ENCODE measurements at regions not wholly inside any gene's neighbourhood (a gene's known extent, or its start where the extent isn't known, plus 50 kb on each side); places are given as distances from the start of the nearest gene placed in this dataset.

DNA sequence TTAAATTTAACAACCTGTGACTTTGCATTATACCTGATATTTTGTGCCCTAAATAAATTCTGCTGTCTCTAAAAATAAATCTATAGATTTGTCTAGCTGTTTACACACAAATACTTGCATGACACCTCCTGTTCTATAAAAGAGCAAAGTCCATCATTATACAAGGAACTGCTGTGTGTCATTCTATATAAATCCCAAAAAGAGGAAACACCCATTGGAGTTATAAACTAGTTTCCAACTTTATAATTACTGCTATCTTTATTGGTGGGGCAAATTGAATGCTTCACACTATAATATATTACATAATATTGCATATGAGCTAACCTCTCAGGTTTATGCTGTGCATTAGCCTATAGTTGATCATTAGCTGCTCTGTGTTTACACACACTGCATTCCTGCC, 504.4 kb downstream of the SATB2 start:
- ATAC-seq (no peak), DNase-seq (ENCODE audit: missing footprints) (no peak)
- intact Hi-C loops (cut with DNase I) = no loop called here

GRCh38 chr2:198950803-198951202, 506.9 kb downstream of the SATB2 start:
- intact Hi-C loops (cut with DNase I) = no loop called here
- ATAC-seq (no peak), DNase-seq (ENCODE audit: missing footprints) (no peak)

DNA sequence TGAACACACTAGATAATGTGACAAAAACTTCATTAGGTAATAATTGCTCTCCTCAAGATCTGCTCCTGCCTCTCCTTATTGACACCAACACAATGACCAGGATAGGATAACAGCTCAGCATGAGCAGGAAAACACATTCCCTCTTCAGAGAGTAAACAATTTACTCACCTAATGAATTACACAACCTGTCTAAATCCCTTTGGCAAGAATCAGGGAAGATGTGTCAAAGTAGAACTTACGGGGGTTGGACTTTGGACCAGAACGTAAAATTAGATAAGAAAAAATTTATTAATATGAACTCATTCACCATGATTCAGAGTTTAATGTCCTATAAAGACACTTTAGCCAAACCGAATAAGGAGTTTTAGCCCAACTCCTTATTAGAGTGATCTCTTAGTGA, 512.2 kb downstream of the SATB2 start:
- DNase-seq (ENCODE audit: missing footprints) (no peak), ATAC-seq (no peak)
- intact Hi-C loops (cut with DNase I) = no loop called here

GRCh38 chr2:198930170-198930569, 527.6 kb downstream of the SATB2 start:
- intact Hi-C loops (cut with DNase I) = no loop called here
- no peak for ATAC-seq

DNA sequence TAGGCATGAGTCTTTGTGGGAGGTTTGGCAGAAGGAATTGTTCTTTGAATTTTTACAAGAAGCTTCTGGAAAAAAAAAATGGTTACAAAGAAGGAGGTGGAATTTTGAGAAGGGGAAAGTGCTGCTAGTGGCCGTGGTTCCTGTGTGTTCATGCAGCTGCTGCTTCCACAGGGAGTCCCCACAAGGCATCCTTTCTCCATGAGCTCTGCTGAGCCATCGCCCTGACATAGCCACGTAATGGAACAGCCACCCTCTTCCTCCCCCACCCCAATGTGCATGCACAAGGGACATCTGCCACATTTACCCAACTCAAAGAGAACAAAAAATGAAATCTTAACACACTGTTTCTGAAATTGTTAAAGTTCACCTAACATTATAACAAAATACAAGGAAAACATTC, 529.7 kb downstream of the SATB2 start:
- no peak for ATAC-seq
- no peak for DNase-seq (ENCODE audit: missing footprints)
- intact Hi-C loops (cut with DNase I) = no loop called here

More at GRCh38 chr2:198930170-198930569, 527.6 kb downstream of the SATB2 start:
- DNase-seq (ENCODE audit: missing footprints) = no peak

- DNase-seq (ENCODE audit: missing footprints) = no peak
- no peak for ATAC-seq
- intact Hi-C loops (cut with DNase I) = no loop called here
Observed at GRCh38 chr2:198917926-198918720, 539.6 kb downstream of the SATB2 start.

DNA sequence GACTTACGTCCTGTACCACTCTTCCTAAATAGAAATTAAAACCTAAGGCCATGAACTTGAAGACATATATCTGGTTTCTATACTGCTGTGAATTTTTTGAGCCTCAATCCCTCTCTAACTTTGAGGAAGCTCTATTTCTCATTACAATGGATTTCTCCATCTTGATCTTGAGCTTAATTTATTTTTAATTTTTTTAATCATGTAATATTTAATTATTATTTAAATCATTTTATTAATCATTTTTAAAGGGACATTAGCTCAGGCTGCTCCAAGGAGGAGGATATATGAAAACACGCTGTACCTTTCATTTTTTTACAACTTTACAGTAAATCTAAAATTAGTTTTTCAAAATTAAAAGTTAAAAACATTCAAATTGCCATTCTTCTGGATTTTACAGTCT, 540.5 kb downstream of the SATB2 start:
- intact Hi-C loops (cut with DNase I) = no loop called here
- DNase-seq (ENCODE audit: missing footprints) = no peak
- no peak for ATAC-seq

DNA sequence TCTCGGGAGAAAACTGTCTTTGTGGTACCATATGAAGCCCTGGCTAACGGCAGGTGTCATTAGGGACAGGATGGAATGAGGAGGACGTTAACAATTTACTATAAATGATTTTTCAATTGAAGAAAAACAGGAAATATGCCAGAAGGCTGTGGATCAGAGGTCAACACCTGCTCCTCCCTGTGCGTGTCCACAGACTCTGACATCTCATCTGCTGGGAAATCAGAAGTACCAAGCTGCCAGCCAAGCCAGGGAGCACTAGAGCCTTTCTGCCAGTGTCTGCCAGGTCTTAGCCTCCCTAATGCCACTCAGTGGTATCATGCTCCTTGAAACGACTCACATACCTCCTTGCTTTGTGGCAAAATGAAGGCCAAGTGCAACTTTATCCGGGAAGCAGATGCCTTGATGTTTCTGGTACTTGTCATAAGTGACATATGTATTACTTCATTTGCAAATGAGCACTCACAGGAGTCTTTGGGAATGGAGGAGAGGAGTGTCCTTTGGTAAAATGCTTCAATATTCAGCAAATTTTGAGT, 541.1 kb downstream of the SATB2 start:
- DNase-seq (ENCODE audit: missing footprints) (no peak), ATAC-seq (no peak)
- intact Hi-C loops (cut with DNase I) = no loop called here

GRCh38 chr2:198913394-198914152, 544.2 kb downstream of the SATB2 start:
- intact Hi-C loops (cut with DNase I) = no loop called here
- ATAC-seq (no peak), DNase-seq (ENCODE audit: missing footprints) (no peak)

DNA sequence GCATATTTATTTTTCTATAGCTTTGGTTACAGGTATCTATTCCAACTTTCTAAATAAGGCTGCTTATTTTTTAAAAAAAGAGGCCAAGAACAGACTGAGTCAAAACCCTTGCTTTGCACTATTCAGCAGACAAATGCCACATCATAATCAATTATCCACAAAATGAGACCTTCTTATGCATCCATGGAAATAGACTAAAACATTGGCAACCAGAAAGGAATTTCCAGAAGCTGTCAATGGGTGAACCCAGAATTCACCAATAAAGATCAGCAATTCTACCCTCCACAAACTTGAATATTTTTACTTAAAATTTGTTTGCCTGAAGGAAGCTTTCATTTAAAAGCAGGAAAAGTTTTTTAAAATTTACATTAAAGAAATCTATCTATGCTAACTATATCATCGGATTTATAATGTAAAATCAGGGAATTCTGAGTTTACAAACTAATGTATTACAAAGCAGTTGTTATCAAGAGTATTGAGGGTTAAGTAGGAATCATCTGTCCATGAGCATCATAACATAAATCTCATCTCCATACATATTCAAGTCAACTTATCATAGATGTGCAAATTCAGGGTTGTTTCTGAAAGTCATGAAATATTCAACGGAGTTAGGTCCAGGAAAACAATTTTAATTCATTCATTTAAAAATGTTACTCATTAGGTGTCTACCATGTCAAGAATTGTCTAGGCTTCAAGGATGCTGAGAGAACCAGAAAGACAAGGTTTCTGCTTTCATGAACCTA, 548.0 kb downstream of the SATB2 start:
- DNase-seq (ENCODE audit: missing footprints) = no peak
- no peak for ATAC-seq
- intact Hi-C loops (cut with DNase I) = no loop called here

GRCh38 chr2:198905881-198906612, 551.7 kb downstream of the SATB2 start:
- ATAC-seq (no peak), DNase-seq (ENCODE audit: missing footprints) (no peak)
- intact Hi-C loops (cut with DNase I) = no loop called here

DNA sequence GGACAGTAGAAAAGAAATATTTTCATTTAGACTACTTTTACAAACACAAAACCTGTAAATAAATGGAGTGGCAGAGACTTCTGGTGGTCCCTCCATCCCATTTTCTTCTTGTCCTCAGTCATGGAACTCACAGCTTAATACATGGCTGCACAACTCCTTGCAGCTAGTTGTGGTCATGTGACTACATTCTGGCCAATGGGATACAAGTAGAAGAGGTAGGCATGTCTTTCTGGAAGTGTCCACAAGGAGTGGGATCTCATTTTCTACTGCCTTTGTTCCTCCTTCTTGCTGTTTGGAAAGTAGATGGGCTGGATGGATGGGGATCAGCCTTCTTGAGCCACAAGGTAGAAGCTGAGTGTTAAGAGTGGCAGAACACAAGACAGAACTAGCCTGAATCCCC, 555.8 kb downstream of the SATB2 start:
- no peak for ATAC-seq
- no peak for DNase-seq (ENCODE audit: missing footprints)
- intact Hi-C loops (cut with DNase I) = no loop called here

- ATAC-seq (no peak), DNase-seq (ENCODE audit: missing footprints) (no peak)
- intact Hi-C loops (cut with DNase I) = no loop called here
Observed at GRCh38 chr2:198900141-198900540, 557.6 kb downstream of the SATB2 start.

- intact Hi-C loops (cut with DNase I) = no loop called here
- no peak for ATAC-seq
- no peak for DNase-seq (ENCODE audit: missing footprints)
Observed at GRCh38 chr2:198890490-198890889, 567.2 kb downstream of the SATB2 start.

- no peak for DNase-seq (ENCODE audit: missing footprints)
- intact Hi-C loops (cut with DNase I) = no loop called here
- ATAC-seq = no peak
Observed at GRCh38 chr2:198883604-198884003, 574.1 kb downstream of the SATB2 start.

- DNase-seq (ENCODE audit: missing footprints) = no peak
- ATAC-seq = no peak
- intact Hi-C loops (cut with DNase I) = no loop called here
Observed at GRCh38 chr2:198880986-198881385, 576.8 kb downstream of the SATB2 start.

GRCh38 chr2:198880421-198880820, 577.3 kb downstream of the SATB2 start:
- intact Hi-C loops (cut with DNase I) = no loop called here
- no peak for ATAC-seq
- no peak for DNase-seq (ENCODE audit: missing footprints)

GRCh38 chr2:198874472-198874858, 583.3 kb downstream of the SATB2 start:
- intact Hi-C loops (cut with DNase I) = no loop called here
- ATAC-seq (no peak), DNase-seq (ENCODE audit: missing footprints) (no peak)
